ENCODE measurements at regions not wholly inside any gene's neighbourhood (a gene's known extent, or its start where the extent isn't known, plus 50 kb on each side); places are given as distances from the start of the nearest gene placed in this dataset.
A peak's percentile ranks its signal among the peaks of the same experiment; 100 is the strongest.

DNA sequence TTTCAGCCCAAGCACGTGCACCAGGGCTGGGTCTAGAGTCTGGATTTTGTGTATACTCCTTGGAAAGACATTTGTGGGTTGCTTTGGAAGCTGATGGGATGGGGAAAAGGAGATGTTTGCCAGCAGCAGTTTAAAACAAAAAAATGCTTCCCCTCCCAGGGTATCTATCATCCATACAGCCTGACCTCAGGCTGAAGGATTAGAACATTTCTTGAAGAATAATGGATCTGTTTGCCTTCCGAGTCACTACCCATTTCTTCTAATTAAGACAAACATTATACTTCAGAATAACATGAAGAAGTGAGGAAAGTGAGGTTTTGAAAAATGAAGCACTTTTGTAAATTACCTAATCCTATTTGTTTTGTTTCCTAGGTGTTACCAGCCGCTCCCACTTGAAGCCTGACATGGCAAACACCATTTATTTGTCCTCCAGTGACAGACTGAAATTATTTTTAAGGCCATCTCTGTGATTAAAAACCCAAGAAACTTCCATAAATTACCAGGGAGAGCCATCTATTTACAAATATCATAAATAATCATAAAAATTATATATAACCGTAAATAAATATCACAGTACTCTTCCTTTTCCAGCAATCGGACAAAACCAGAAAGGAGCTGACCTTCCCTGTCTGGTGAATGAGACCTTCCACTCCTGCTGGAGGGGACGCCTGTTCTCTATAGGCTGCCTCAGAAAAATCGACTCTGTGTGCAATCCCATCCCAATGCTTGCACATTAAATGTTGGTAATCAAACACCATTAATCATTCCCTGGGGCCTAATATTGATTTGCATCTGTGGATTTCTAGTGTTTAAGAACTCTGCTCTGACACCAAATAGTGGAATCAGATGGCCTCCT, 106.8 kb downstream of the C1D start:
- Mint-ChIP-seq H3K4me1 (peaks cover 0 to 1% of the 10 kb centered on the region in 2 donors), H3K4me3 (no peak overlapping the region), H3K9me3 (peaks cover 0 to 5% of the 10 kb centered on the region in 2 donors), H3K27ac (no peak overlapping the region), H3K36me3 (no peaks in the 10 kb centered on the region), H3K27me3 (peaks cover 13 to 15% of the 10 kb centered on the region in 2 donors)
- DNase-seq: no peak
- no peak for ATAC-seq (replicated peaks)

DNA sequence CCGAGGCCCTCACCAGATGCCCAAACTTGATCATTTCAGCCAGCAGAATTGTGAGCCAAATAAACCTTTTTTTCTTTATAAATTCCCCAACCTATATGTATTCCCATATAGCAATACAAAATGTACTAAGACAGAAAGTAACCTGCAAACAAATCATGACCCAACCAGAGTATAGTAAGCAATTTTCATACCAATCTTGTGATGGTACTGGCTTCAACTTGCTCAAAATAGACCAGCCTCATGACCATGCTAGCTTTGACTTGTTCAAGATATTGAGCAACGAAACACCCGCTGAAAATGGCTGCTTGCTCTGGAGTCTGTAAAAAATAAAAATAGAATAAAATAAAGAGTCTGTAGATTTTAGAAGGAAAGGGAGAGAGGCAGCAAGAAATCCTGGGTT, 97.6 kb downstream of the C1D start:
- Mint-ChIP-seq H3K36me3 (no peaks in the 10 kb centered on the region), H3K4me1 (no peaks in the 10 kb centered on the region), H3K9me3 (peaks cover 0 to 2% of the 10 kb centered on the region in 2 donors), H3K27ac (no peak overlapping the region), H3K4me3 (no peak overlapping the region), H3K27me3 (peaks cover 0 to 17% of the 10 kb centered on the region in 2 donors)
- DNase-seq (no peak), ATAC-seq (replicated peaks) (no peak)

DNA sequence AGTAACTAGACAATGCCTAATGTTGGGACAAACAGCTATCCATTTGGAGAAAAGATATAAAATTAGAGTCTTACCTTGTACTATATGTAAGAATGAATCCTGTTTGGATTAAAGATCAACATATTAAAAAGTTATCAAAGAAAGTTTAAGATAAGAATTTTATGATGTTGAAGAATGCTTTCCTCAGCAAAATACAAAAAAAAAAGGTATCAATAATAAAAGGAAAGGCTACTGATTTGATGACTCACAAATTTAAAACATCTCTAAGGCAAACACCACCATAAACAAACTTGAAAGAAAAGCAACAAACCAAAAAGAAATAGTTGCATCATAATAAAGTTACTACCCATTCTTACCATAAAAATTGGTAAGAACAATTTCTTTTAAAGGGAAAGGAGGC, 92.7 kb downstream of the C1D start:
- no peak for ATAC-seq (replicated peaks)
- no peaks in the 10 kb centered on the region for H3K36me3 Mint-ChIP-seq
- no peak overlapping the region for H3K4me3 Mint-ChIP-seq
- DNase-seq: no peak
- peaks cover 0 to 6% of the 10 kb centered on the region in 2 donors for H3K27me3 Mint-ChIP-seq
- H3K27ac Mint-ChIP-seq: no peak overlapping the region
- H3K4me1 Mint-ChIP-seq: peaks cover 3 to 4% of the 10 kb centered on the region in 2 donors
- no peaks in the 10 kb centered on the region for H3K9me3 Mint-ChIP-seq

DNA sequence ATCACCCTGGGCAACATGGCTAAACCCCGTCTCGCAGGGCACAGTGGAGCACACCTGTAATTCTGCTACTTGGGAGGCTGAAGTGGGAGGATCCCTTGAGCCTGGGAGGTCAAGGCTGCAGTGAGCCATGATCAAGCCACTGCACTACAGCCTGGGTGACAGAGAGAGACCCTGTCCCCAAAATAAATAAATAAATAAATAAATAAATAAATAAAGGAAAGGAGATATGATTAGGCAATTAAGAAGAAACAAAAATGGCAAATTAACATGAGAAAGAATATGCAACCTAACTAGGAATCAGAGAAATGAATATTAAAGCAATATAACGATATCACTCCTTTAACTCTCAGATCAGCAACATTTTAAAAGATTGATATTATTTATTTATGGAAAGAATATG, 92.3 kb downstream of the C1D start:
- H3K9me3 Mint-ChIP-seq: no peaks in the 10 kb centered on the region
- peaks cover 5 to 7% of the 10 kb centered on the region in 2 donors for H3K4me1 Mint-ChIP-seq
- ATAC-seq (replicated peaks) (no peak), DNase-seq (no peak)
- no peaks in the 10 kb centered on the region for H3K36me3 Mint-ChIP-seq
- H3K27me3 Mint-ChIP-seq: peaks cover 0 to 6% of the 10 kb centered on the region in 2 donors
- no peak overlapping the region for H3K27ac Mint-ChIP-seq
- H3K4me3 Mint-ChIP-seq: no peak overlapping the region

DNA sequence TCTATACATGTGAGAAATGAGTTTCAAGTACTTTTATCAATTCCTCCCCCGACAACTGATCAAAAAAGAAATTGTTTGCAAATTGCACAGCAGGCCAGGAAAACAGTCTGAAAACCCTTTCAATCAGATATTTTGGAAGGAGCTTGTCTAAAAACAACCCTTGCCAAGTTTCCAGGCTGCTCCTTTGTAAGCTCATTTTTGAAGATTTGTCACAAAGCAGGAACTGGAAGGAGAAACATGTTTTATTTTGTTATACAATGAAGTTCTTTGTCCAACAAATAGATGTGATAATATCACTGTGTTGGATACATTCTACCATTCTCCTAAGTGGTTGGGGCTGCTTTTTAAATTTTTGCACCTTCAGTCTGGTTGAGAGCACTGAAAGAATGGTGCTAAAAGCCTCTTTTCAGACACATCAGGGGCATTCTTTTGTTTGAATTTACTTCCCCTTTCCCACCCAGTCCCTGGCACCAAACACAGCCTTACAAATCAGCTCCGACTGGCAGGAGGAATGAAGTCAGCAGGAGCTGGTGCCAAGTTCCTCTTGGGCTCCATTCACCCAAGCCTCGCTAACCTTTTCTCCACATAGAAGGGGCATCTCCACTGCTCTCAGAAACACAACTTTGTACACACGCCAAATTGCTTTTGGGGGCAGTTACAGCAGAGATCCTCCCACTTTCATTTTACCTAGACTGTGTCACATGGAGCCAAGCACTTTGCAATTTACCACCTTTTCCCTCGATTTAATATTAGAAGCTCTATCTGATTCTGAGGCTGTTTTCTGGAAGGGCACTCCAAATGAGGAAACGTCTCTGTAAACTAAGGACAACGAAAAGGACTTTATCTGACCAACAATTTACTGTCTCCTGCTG, 88.0 kb downstream of the C1D start:
- H3K9me3 Mint-ChIP-seq: no peaks in the 10 kb centered on the region
- ATAC-seq (replicated peaks): no peak
- no peaks in the 10 kb centered on the region for H3K36me3 Mint-ChIP-seq
- H3K27me3 Mint-ChIP-seq: no peaks in the 10 kb centered on the region
- no peak for DNase-seq
- H3K27ac Mint-ChIP-seq: no peak overlapping the region
- H3K4me1 Mint-ChIP-seq: peaks cover 5 to 7% of the 10 kb centered on the region in 2 donors
- H3K4me3 Mint-ChIP-seq: peak overlapping the region; percentile 10 to 23

DNA sequence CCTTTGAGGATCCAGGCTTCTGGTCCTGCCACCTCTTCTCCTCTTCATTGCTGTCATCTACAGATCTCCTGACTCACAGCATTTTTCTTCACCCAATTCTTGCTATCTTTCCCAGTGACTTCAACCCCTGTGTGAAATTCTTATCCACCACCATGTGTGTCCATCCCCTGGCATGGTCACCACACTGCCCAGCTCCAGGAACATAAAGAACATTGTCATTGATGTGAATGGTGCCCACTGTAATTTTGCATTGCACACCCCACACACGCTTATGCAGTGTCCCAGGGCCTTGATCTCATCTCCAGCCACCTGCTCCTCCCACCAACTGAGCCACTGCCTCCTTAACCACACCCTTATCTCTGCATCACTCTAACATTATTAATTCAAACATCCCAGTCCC, 85.3 kb downstream of the C1D start:
- no peak overlapping the region for H3K4me3 Mint-ChIP-seq
- H3K36me3 Mint-ChIP-seq: no peaks in the 10 kb centered on the region
- no peak overlapping the region for H3K27ac Mint-ChIP-seq
- H3K9me3 Mint-ChIP-seq: peaks cover 4 to 5% of the 10 kb centered on the region in 2 donors
- peaks cover 0 to 9% of the 10 kb centered on the region in 2 donors for H3K27me3 Mint-ChIP-seq
- H3K4me1 Mint-ChIP-seq: peaks cover 5 to 7% of the 10 kb centered on the region in 2 donors
- DNase-seq (no peak), ATAC-seq (replicated peaks) (no peak)

DNA sequence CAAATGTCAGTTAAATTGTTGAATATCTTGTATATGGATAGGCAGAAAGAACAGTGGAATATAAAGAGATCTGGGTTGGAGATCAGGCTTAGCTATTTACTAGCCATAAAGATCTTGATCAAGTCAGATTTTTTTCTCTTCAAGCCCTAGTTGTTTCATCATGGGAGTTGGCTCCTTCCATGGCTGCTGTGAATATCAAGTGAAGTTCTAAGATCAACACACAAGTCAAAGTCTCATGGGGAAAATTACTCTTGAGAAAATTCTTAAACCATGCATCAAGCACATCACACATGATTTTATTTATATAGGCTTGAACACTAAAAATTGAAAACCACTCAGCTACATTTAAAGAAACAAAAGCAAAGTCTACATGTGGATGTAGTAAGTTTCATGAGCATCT, 79.8 kb downstream of the C1D start:
- H3K4me3 Mint-ChIP-seq: no peak overlapping the region
- peaks cover 4 to 9% of the 10 kb centered on the region in 2 donors for H3K9me3 Mint-ChIP-seq
- no peak overlapping the region for H3K27ac Mint-ChIP-seq
- no peak for ATAC-seq (replicated peaks)
- peaks cover 25 to 30% of the 10 kb centered on the region in 2 donors for H3K27me3 Mint-ChIP-seq
- no peaks in the 10 kb centered on the region for H3K36me3 Mint-ChIP-seq
- no peak for DNase-seq
- H3K4me1 Mint-ChIP-seq: no peaks in the 10 kb centered on the region

DNA sequence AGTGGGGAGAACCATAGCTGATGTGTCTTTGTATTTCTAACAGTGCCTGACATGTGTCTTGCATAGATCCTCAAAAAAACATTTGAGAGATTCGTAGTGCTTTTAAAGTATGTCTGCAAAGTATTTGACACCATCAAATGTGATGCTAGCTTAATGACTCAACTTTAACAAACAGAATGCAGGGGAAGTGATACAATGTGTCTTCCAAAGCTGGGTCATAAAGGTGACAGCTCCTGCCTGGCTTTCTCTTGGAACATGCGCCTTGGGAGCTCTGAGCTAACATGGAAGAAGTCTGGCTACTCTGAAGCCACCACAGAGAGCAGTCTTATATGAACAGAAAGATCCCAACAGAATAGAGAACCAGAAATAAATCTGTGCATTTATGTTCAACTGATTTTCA, 78.2 kb downstream of the C1D start:
- H3K36me3 Mint-ChIP-seq: no peaks in the 10 kb centered on the region
- ATAC-seq (replicated peaks) (no peak), DNase-seq (no peak)
- H3K27ac Mint-ChIP-seq: no peak overlapping the region
- peaks cover 25 to 30% of the 10 kb centered on the region in 2 donors for H3K27me3 Mint-ChIP-seq
- peaks cover 4 to 12% of the 10 kb centered on the region in 2 donors for H3K9me3 Mint-ChIP-seq
- no peaks in the 10 kb centered on the region for H3K4me1 Mint-ChIP-seq
- no peak overlapping the region for H3K4me3 Mint-ChIP-seq

DNA sequence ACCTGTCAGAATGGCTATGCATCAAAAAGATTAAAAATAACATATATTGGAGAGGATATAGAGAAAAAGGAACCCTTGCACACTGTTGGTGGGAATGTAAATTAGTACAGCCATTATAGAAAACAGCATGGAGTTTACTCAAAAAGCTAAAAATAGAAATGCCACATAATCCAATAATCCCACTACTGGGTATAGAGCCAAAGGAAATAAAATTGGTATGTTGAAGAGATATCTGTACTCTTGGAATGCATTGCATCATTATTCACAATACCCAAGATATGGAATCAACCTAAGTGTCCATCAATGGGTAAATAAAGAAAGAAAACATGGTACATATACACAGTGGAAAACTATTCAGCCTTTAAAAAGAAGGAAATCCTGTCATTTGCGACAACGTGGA, 77.2 kb downstream of the C1D start:
- Mint-ChIP-seq H3K36me3 (no peaks in the 10 kb centered on the region), H3K4me3 (no peak overlapping the region), H3K27ac (no peak overlapping the region), H3K9me3 (peaks cover 4 to 12% of the 10 kb centered on the region in 2 donors), H3K27me3 (peaks cover 25 to 30% of the 10 kb centered on the region in 2 donors), H3K4me1 (no peaks in the 10 kb centered on the region)
- ATAC-seq (replicated peaks) (no peak), DNase-seq (no peak)

DNA sequence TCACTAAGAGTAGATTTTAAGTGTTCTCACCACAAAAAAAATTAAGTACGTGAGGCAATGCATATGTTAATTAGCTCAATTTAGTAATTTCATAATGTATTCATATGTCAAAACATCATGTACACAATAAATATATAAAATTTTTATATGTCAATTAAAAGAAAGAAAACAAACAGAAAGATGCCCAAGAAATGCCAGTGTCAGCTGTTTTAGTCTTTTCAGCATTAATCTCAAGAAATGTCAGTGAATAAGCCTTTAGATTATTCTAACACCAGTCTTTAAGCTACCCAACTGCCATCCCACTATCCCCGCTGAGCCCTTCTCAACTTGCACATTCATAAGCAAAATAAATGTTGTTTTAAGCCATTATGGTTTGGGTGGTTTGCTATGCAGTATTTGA, 76.5 kb downstream of the C1D start:
- Mint-ChIP-seq H3K9me3 (peaks cover 4 to 11% of the 10 kb centered on the region in 2 donors), H3K27ac (no peak overlapping the region), H3K4me1 (no peaks in the 10 kb centered on the region), H3K36me3 (no peaks in the 10 kb centered on the region), H3K27me3 (peaks cover 24 to 35% of the 10 kb centered on the region in 2 donors), H3K4me3 (no peak overlapping the region)
- DNase-seq (no peak), ATAC-seq (replicated peaks) (no peak)

All from stimulated activated naive B cell treated with anti-CD40 and anti-IgM and Interleukin-4, amounts not matched to agents 10 μg/mL and 1 μg/mL and 100 μg/mL, for 72 hours (primary cell).